H1 (cell line): ENCODE measurements at regions not wholly inside any gene's neighbourhood (a gene's known extent, or its start where the extent isn't known, plus 50 kb on each side); places are given as distances from the start of the nearest gene placed in this dataset.

Experiments used
- EGR1 ChIP-seq: IDR thresholded peaks from 2 replicates; pipeline ENCODE4 v1.6.1; 2011; ENCODE audit warnings: low read depth, low read length, borderline replicate concordance
- EP300 ChIP-seq, 2 experiments: IDR thresholded peaks; 1 replicate in 1 of 2; 2 replicates in 1 of 2; pipeline ENCODE4 v1.6.1; 2011 to 2012; ENCODE audit warnings: low read depth in 2 of 2, low read length in 2 of 2, mild to moderate bottlenecking in 2 of 2, borderline replicate concordance in 1 of 2, inconsistent platforms in 1 of 2, moderate library complexity in 1 of 2
- RNF2 ChIP-seq: fragments of 200-900, 300-1000 bp; sonication (generic); IDR thresholded peaks from 2 replicates; pipeline ENCODE4 v1.7.1; 2016; ENCODE audit warnings: borderline replicate concordance, low read depth, mild to moderate bottlenecking, antibody characterized with exemption, low read length; ENCODE audit not compliant: poor library complexity, severe bottlenecking; ENCODE audit errors: missing control alignments
- TAF1 ChIP-seq: IDR thresholded peaks from 2 replicates; pipeline ENCODE4 v1.6.1; 2011; ENCODE audit warnings: mild to moderate bottlenecking, low read depth, low read length
- TCF12 ChIP-seq: IDR thresholded peaks from 2 replicates; pipeline ENCODE4 v1.6.1; 2011; ENCODE audit warnings: low read depth, mild to moderate bottlenecking, low read length

- TF ChIP-seq RNF2 (no peak), TCF12 (no peak), EP300 (IDR thresholded peaks at IDR 0.05; ENCODE audit: borderline replicate concordance in 1 of 2, low read depth in 2 of 2, low read length in 2 of 2) (no peak), TAF1 (no peak), EGR1 (no peak)
These were observed 168.1 kb downstream of the EFHB start (continued) for GRCh38 chr3:19765954-19766353.
